ENCODE measurements at regions not wholly inside any gene's neighbourhood (a gene's known extent, or its start where the extent isn't known, plus 50 kb on each side); places are given as distances from the start of the nearest gene placed in this dataset.

GRCh38 chr18:46320297-46320696 lies 216.1 kb downstream of the HAUS1 start:
- TF ChIP-seq PREB (CRISPR knock-in tag; IDR thresholded peaks at IDR 0.05; ENCODE audit: borderline replicate concordance) (no peak), CTCF (IDR thresholded peaks at IDR 0.05) (no peak)
